Epithelial cell of prostate (primary cell): ENCODE measurements at regions not wholly inside any gene's neighbourhood (a gene's known extent, or its start where the extent isn't known, plus 50 kb on each side); places are given as distances from the start of the nearest gene placed in this dataset.

ENCODE experiments used
- DNase-seq: peaks from one replicate; pipeline ENCODE4 v3.0.0-alpha.2; 2011; ENCODE audit warnings: low read depth, low spot score
- H3K27ac ChIP-seq: fragments of 450-650 bp; 2 replicates; pipeline ENCODE4 v1.5.1; 2017; ENCODE audit warnings: mild to moderate bottlenecking

GRCh38 chr7:26485367-26485934, 193.8 kb downstream of the SNX10 start:
- H3K27ac ChIP-seq = no peak overlapping the region
- no peak for DNase-seq

GRCh38 chr7:26486153-26486552, 194.5 kb downstream of the SNX10 start:
- DNase-seq = no peak
- H3K27ac ChIP-seq = no peak overlapping the region

- no peak for DNase-seq
- H3K27ac ChIP-seq = no peak overlapping the region
Observed at GRCh38 chr7:26487780-26488515, 196.3 kb downstream of the SNX10 start.

- H3K27ac ChIP-seq = no peak overlapping the region
- DNase-seq = no peak
Observed at GRCh38 chr7:26489391-26489790, 197.7 kb downstream of the SNX10 start.

GRCh38 chr7:26489906-26490639, 198.4 kb downstream of the SNX10 start:
- DNase-seq = no peak

GRCh38 chr7:26490640-26491624, 199.3 kb downstream of the SNX10 start:
- DNase-seq = peak; percentile 90

More at GRCh38 chr7:26489906-26490639, 198.4 kb downstream of the SNX10 start:
- H3K27ac ChIP-seq = no peak overlapping the region

GRCh38 chr7:26492816-26493215, 201.2 kb downstream of the SNX10 start:
- DNase-seq = no peak
- H3K27ac ChIP-seq = no peak overlapping the region

More at GRCh38 chr7:26490640-26491624, 199.3 kb downstream of the SNX10 start:
- H3K27ac ChIP-seq = peak overlapping the region; percentile 36

GRCh38 chr7:26493737-26494428, 202.2 kb downstream of the SNX10 start:
- DNase-seq = no peak
- H3K27ac ChIP-seq = no peak overlapping the region

- no peak for DNase-seq
- H3K27ac ChIP-seq = no peak overlapping the region
Observed at GRCh38 chr7:26495569-26495968, 203.9 kb downstream of the SNX10 start.

- DNase-seq = no peak
- H3K27ac ChIP-seq = no peak overlapping the region
Observed at GRCh38 chr7:26497801-26498596, 206.3 kb downstream of the SNX10 start.

GRCh38 chr7:26499315-26499897, 207.7 kb downstream of the SNX10 start:
- no peak overlapping the region for H3K27ac ChIP-seq
- DNase-seq = no peak

GRCh38 chr7:26500749-26501352, 209.2 kb downstream of the SNX10 start:
- DNase-seq = no peak
- H3K27ac ChIP-seq = no peak overlapping the region

- no peak for DNase-seq
- no peak overlapping the region for H3K27ac ChIP-seq
Observed at GRCh38 chr7:26504411-26505120, 212.9 kb downstream of the SNX10 start.

GRCh38 chr7:26506196-26506595, 214.5 kb downstream of the SNX10 start:
- no peak overlapping the region for H3K27ac ChIP-seq
- no peak for DNase-seq

- H3K27ac ChIP-seq = no peak overlapping the region
- no peak for DNase-seq
Observed at GRCh38 chr7:26507108-26507987, 215.7 kb downstream of the SNX10 start.

GRCh38 chr7:26508481-26508880, 216.8 kb downstream of the SNX10 start:
- no peak overlapping the region for H3K27ac ChIP-seq
- no peak for DNase-seq
